BLaER1 (cell line): ENCODE measurements at regions not wholly inside any gene's neighbourhood (a gene's known extent, or its start where the extent isn't known, plus 50 kb on each side); places are given as distances from the start of the nearest gene placed in this dataset.

ENCODE experiments used
- H3K27ac ChIP-seq: shearing (Covaris generic); formaldehyde crosslinking; 2 replicates; pipeline ENCODE4 v1.8.1; 2022
- H3K27me3 ChIP-seq: shearing (Covaris generic); formaldehyde crosslinking; 2 replicates; pipeline ENCODE4 v1.8.1; 2022
- H3K36me3 ChIP-seq: shearing (Covaris generic); formaldehyde crosslinking; 2 replicates; pipeline ENCODE4 v1.8.1; 2022
- H3K4me1 ChIP-seq: shearing (Covaris generic); formaldehyde crosslinking; 2 replicates; pipeline ENCODE4 v1.8.1; 2022
- H3K4me2 ChIP-seq: shearing (Covaris generic); formaldehyde crosslinking; 2 replicates; pipeline ENCODE4 v1.8.1; 2022
- H3K4me3 ChIP-seq: shearing (Covaris generic); formaldehyde crosslinking; 2 replicates; pipeline ENCODE4 v1.8.1; 2022
- H3K9ac ChIP-seq: shearing (Covaris generic); formaldehyde crosslinking; 2 replicates; pipeline ENCODE4 v1.8.1; 2022
- H3K9me3 ChIP-seq: shearing (Covaris generic); formaldehyde crosslinking; 2 replicates; pipeline ENCODE4 v1.8.1; 2022
- H4K20me1 ChIP-seq: shearing (Covaris generic); formaldehyde crosslinking; 2 replicates; pipeline ENCODE4 v1.8.1; 2022
- Cebpa-rat ChIP-seq: shearing (Covaris generic); IDR thresholded peaks from 2 replicates; pipeline ENCODE4 v1.8.1; 2022

DNA sequence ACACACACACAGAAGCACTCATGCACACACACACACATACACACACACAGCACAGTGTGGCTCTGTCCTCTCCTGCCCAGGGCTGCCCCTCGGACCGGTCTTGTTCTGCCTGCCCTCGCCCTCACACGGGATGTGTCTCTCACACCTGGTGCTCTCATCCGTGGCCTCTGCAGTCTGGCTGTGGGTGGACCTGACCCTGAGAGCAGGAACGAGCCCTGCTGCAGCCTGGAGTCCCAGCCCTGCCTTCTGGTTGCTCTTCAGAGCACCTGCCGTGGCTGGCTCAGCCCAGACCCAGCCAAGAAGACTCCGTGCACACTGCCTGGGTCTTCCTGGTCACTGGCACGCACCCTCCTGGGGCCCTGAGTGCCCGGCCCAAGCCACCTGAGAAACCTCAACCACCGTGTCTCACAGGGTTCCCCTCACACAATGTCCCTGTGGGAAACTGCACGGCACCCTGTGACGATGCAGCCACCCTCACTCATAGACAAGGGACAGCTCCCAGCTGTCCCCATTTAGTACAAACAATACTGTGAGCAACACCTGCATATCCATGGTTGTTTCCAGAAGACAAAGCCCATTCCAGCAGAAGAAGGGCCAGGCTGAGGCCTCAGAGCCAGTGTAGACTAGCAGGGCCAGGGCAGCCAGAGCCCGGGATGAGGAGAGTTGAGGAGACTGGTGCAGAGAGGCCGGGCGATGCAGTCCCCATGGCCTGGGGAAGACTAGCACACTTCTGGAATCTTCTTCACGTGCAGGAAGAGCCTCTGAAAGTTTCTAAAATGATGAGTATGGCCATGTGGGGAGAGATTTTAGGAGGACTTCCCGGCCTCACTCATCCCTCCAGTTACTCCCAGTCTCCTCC lies 234.0 kb downstream of the NPHP4 start:
- peaks cover 36% of the 10 kb centered on the region for H3K9me3 ChIP-seq
- H3K36me3 ChIP-seq = no peaks in the 10 kb centered on the region
- TF ChIP-seq Cebpa-rat = no peak
- H3K4me1 ChIP-seq = peaks cover 44% of the 10 kb centered on the region
- no peaks in the 10 kb centered on the region for H4K20me1 ChIP-seq
- no peak overlapping the region for H3K9ac ChIP-seq
- H3K27me3 ChIP-seq = no peaks in the 10 kb centered on the region
- peak overlapping the region; percentile 75 for H3K4me2 ChIP-seq
- H3K27ac ChIP-seq = peak overlapping the region; percentile 52
- no peak overlapping the region for H3K4me3 ChIP-seq

DNA sequence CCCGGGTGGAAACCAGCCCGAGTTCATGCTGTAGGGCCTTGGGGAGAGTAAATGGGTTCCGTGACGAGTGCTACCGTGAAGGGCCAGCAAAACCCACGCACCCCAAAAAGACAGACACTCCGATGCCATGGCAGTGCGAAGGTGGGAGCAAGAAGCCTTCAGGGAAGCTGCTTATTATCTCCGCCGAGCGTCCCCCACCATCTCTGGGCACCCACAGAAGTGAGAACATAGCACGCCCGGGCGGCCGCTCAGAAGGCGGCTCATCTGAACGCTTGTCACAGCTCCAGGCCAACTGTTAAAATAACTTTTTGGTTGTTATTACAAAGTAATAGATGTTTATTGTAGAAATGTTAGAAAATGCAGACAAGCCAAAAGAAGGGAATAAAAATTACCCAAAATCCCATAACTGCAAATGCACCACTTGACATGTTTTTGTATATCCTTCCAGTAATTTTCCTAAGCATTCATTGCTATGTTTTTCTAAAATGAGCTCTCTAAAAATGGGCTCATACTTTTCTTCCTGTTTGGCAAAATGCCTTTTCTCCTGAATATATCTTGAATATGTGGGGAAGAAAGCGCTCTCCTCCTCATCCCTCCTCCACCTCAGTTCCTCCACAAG lies 234.9 kb downstream of the NPHP4 start:
- no peaks in the 10 kb centered on the region for H3K27me3 ChIP-seq
- H3K36me3 ChIP-seq = no peaks in the 10 kb centered on the region
- peak overlapping the region; percentile 75 for H3K4me2 ChIP-seq
- peaks cover 26% of the 10 kb centered on the region for H3K9me3 ChIP-seq
- no peak overlapping the region for H3K27ac ChIP-seq
- peaks cover 53% of the 10 kb centered on the region for H3K4me1 ChIP-seq
- H3K4me3 ChIP-seq = no peak overlapping the region
- H3K9ac ChIP-seq = no peak overlapping the region
- no peaks in the 10 kb centered on the region for H4K20me1 ChIP-seq
- no peak for TF ChIP-seq Cebpa-rat

DNA sequence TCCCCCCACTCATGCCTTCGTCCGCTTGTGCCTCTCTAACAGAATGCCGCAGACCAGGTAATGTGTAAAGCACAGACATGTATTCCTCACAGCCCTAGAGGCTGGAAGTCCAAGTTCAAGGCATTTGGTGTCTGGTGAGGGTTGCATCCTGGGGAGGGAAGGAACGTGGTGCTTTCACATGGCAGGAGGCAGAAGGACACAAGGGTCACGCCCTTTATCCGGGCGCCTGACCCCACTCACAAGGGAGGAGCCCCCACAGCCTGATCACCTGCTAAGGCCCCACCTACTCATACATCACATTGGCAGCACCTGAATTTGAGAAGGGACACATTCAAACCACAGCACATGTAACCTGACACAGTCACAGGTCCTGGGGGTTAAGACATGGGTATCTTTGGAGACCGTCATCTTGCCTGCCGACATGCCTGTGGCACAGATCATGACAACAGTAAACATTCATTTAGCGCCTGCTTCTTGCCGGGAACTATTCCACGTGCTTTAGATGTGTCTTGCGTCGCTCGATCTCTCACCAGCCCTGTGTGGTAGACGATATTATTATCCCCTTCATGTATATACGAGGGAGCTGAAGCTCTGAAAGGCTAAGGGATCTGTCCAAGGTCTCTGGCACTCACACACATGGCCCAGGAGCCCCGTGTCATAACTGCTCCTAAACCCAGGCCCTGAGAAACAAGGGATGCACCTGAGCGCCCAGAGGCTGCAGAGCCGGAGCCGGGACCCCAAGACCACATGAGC lies 235.6 kb downstream of the NPHP4 start:
- H3K27ac ChIP-seq = no peak overlapping the region
- no peaks in the 10 kb centered on the region for H3K27me3 ChIP-seq
- H3K9ac ChIP-seq = no peak overlapping the region
- no peaks in the 10 kb centered on the region for H3K36me3 ChIP-seq
- H3K4me2 ChIP-seq = no peak overlapping the region
- peaks cover 60% of the 10 kb centered on the region for H3K4me1 ChIP-seq
- H3K9me3 ChIP-seq = peaks cover 21% of the 10 kb centered on the region
- no peaks in the 10 kb centered on the region for H4K20me1 ChIP-seq
- H3K4me3 ChIP-seq = no peak overlapping the region
- TF ChIP-seq Cebpa-rat = no peak

DNA sequence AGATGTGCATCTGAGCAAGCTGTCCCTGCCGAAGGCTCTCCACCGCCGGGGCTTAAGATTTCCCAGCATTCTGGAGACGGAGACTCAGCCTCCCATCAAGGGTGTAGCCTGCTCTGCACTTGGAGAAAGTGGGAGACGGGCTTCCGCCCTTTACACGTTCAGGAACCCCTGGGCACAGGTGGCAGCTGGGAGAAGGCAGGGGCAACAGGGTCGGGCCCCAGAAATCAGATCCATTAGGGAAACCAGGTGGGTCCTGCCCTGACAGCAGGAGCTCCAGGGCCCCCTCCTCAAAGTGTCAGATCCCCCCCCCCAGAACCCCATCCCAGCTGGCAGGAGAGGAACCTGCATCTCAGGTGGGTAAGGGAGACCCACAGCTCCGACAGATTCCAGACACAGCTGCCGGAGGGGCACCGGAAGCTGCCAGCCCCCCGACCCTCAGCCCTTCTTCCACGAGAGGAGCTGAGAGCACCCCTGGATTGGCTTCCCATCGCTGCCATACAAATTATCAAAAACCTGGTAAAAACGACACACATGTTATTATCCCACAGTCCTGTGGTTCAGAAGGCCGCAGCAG lies 236.6 kb downstream of the NPHP4 start:
- H3K27ac ChIP-seq = no peak overlapping the region
- TF ChIP-seq Cebpa-rat = no peak
- H3K4me3 ChIP-seq = no peak overlapping the region
- no peaks in the 10 kb centered on the region for H3K36me3 ChIP-seq
- peaks cover 69% of the 10 kb centered on the region for H3K4me1 ChIP-seq
- H3K9me3 ChIP-seq = peaks cover 11% of the 10 kb centered on the region
- no peak overlapping the region for H3K9ac ChIP-seq
- H3K4me2 ChIP-seq = no peak overlapping the region
- H4K20me1 ChIP-seq = no peaks in the 10 kb centered on the region
- H3K27me3 ChIP-seq = no peaks in the 10 kb centered on the region

DNA sequence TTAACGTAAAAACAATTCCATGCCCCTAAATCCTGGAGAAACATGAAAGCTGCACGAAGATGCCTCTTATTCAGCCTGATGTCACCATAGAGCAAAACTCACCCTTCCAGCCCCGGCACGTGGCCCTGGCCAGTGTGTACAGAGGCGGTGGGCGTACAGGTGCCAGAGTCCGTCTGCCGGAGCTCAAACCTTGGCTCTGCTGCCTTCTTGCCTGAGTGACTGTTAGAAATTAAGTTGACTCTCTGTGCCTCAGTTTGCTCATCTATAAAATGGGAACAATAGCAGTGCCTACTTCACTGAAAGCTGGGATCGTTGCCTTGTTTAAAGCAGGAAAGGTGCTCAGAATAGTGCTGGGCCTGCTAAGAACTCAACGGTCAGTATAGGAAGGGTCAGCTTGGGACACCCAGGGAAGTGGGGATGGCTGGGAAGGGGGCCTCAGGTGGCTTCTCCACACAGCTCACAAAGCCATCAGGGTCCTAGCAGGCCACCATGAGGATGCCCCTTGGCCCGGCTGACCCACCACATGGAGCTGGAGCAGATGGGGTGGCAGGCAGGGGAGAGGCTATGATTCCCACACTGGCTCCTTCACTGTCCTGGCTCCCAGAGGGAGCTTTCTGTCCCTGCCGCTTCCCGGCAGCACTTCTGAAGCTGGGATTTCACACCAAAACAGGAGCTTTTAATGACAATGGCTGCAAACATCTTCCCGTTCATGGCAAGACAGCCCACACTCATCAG lies 237.2 kb downstream of the NPHP4 start:
- Histone ChIP-seq H3K4me2 (no peak overlapping the region), H3K4me1 (peaks cover 76% of the 10 kb centered on the region), H3K27me3 (no peaks in the 10 kb centered on the region), H3K27ac (no peak overlapping the region), H4K20me1 (no peaks in the 10 kb centered on the region), H3K36me3 (no peaks in the 10 kb centered on the region), H3K9me3 (peaks cover 5% of the 10 kb centered on the region), H3K9ac (no peak overlapping the region), H3K4me3 (no peak overlapping the region)
- TF ChIP-seq Cebpa-rat = no peak

DNA sequence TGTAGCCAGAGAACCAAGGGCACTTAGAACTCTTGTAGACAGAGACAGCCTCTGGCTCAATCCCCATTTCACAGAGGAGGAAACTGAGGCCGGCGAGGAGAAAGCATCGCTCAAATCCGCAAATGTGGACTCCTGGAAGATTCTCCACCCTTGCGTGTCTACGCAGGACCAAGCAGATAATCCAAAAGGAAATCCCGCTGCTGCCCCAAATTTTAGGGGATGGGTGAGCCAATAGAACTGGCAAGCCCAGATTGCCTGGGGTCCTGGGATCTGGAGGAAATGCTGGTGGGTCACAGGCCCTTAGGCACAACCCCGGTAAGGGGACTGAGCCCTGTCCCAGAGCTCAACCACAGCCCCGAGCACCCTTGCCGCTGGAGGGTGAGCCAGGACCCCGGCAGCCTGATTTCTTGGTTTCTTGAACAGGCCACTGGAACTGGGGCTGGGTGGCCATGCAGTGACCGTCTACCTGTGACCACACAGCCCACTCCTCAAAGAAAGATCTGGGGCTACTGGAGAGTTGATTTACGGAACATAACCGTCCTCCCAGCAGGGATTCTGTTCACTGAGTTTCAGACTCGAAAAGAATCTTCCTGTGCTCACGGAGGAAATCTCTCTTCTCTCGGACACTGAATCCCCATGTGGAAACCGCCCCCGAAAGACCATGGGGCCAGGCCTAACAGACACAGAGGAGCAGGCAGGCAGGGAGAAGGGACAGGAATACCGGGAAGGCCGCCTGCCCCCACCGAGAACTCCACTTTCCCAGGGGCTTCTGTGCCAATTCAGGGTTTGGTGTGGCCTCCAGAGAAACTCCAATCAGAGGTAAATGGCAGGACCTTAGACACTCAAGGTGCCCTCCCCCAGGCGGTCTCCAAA lies 238.4 kb downstream of the NPHP4 start:
- H3K4me1 ChIP-seq = peaks cover 79% of the 10 kb centered on the region
- H3K27me3 ChIP-seq = no peaks in the 10 kb centered on the region
- H3K4me3 ChIP-seq = no peak overlapping the region

DNA sequence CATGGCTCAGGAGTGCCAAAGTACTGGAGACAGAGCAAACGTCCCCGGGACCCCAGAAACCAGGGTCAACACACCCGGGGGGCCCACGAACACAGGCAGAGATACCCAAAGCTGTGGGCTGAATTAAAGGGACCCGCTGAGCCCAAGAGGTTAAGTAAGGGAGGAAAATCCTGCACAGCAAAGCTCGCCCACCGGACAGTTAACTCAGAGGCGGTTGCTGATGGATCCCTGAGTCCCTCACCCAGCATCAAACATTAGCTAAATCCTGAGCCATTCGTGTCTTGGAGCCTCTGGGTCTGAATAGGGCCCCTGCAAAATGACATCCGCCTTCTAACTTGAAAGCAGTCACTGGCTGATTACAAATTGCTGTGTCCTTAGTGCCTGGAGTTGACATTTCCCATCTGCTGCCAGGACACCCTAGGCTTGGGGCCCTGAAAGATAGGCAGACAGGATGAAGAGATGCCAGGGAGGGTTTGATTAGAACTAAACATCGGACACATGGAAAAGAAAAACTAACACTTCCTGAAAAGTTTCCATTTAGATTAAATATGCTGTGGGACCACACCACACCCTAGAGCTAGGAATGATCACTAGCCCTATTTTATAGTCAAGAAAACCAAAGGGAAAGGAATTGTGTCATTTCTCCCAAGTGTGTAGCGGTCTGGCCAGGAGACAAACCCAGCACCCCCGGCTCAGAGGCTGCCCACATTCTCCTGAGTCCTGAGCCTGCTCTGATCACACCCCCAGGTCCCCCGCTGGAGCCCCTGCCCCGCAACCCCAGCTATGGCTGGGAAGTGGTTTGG lies 239.3 kb downstream of the NPHP4 start:
- H3K9ac ChIP-seq = no peak overlapping the region
- H3K27me3 ChIP-seq = no peaks in the 10 kb centered on the region
- peaks cover 79% of the 10 kb centered on the region for H3K4me1 ChIP-seq
- no peak overlapping the region for H3K4me3 ChIP-seq
- H3K27ac ChIP-seq = no peak overlapping the region
- H4K20me1 ChIP-seq = no peaks in the 10 kb centered on the region
- peak overlapping the region; percentile 80 for H3K4me2 ChIP-seq
- TF ChIP-seq Cebpa-rat = no peak
- H3K36me3 ChIP-seq = no peaks in the 10 kb centered on the region
- no peaks in the 10 kb centered on the region for H3K9me3 ChIP-seq

More for the DNA sequence above, 238.4 kb downstream of the NPHP4 start:
- no peak for TF ChIP-seq Cebpa-rat
- H3K27ac ChIP-seq = peak overlapping the region; percentile 27
- H3K4me2 ChIP-seq = peak overlapping the region; percentile 80
- H4K20me1 ChIP-seq = no peaks in the 10 kb centered on the region
- H3K9ac ChIP-seq = peak overlapping the region; percentile 35; the same call in 1 of the 2 replicates
- no peaks in the 10 kb centered on the region for H3K9me3 ChIP-seq
- no peaks in the 10 kb centered on the region for H3K36me3 ChIP-seq
